ENCODE measurements at regions not wholly inside any gene's neighbourhood (a gene's known extent, or its start where the extent isn't known, plus 50 kb on each side); places are given as distances from the start of the nearest gene placed in this dataset.

DNA sequence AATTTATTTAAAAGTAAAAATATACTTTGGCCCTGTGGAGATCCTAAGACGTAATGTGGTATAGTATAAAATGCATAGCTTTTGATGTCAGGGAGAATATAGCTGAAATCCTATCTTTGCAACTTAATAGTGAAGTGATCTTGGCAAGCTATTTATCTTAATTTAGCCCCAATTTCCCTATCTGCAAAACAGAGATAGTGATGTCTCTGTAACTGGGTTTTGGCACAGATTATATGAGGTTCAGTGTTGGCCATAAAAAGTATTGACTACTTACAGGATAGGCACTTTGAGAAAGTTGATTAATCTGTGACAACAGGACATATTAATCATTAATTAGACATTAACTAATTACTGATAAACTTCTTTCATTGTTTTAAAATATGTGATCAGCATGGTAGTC lies 89.2 kb downstream of the ISL1 start:
- Histone ChIP-seq H2BK15ac (ENCODE audit: low read depth, low read length) (no peak overlapping the region), H3K4me3 (ENCODE audit: insufficient read depth, low read depth, low read length) (no peak overlapping the region), H2BK5ac (ENCODE audit: low read depth, low read length, poor library complexity, severe bottlenecking) (no peak overlapping the region), H2BK120ac (ENCODE audit: low read depth, low read length) (no peak overlapping the region), H4K91ac (ENCODE audit: insufficient read depth, low read depth, low read length) (no peak overlapping the region), H3K4me2 (ENCODE audit: low read depth, low read length) (no peak overlapping the region), H3K27me3 (ENCODE audit: control insufficient read depth, insufficient read depth, low read length) (no peaks in the 10 kb centered on the region), H2AK9ac (replicated peaks; ENCODE audit: low read depth, low read length, poor library complexity) (no peak overlapping the region), H2AK5ac (ENCODE audit: low read depth, low read length) (no peak overlapping the region), H4K20me1 (ENCODE audit: insufficient read depth, low read length) (no peaks in the 10 kb centered on the region), H4K5ac (ENCODE audit: low read depth, low read length) (no peak overlapping the region), H3K4ac (ENCODE audit: low read depth, low read length) (no peak overlapping the region), H3K4me1 (ENCODE audit: control insufficient read depth, insufficient read depth, low read length) (no peaks in the 10 kb centered on the region), H3K9ac (ENCODE audit: low read depth, low read length) (no peak overlapping the region), H3K23ac (ENCODE audit: low read depth, low read length) (no peak overlapping the region), H3K27ac (ENCODE audit: insufficient read depth, low read length) (no peak overlapping the region), H3K36me3 (ENCODE audit: control insufficient read depth, insufficient read depth, low read length) (no peaks in the 10 kb centered on the region), H3K14ac (replicated peaks; ENCODE audit: low read depth, low read length) (no peak overlapping the region), H3K56ac (ENCODE audit: extremely low read depth, insufficient read depth, low read length) (no peak overlapping the region), H2AFZ (replicated peaks; ENCODE audit: low read length, poor library complexity) (no peak overlapping the region), H3K9me3 (ENCODE audit: control insufficient read depth, insufficient read depth, low read length) (0 out of 2 replicates have a peak, but pooled peaks cover 2% of the 10 kb centered on the region), H2BK20ac (ENCODE audit: low read depth, low read length) (no peak overlapping the region), H3K18ac (ENCODE audit: low read depth, low read length) (no peak overlapping the region), H3K79me1 (ENCODE audit: low read depth in 1 of 2, low read length in 2 of 2) (no peaks in the 10 kb centered on the region), H3K9me1 (ENCODE audit: insufficient read depth, low read length) (no peaks in the 10 kb centered on the region), H4K8ac (ENCODE audit: low read depth in 2 of 2, low read length in 2 of 2) (no peak overlapping the region)
- dilution Hi-C loops (cut with HindIII; ENCODE audit: low sequenced_read_pairs, unreplicated experiment): no loop called here
- in situ Hi-C loops (cut with MboI; ENCODE audit: low sequenced_read_pairs): no loop called here
- no TSS peak for BruUV-seq (replicated peaks)
- ATAC-seq (ENCODE audit: low read depth) (no peak), DNase-seq (no peak)
- no CpG with 5 or more reads among the region's 1 CpG for WGBS, 2 experiments (ENCODE audit: extremely low coverage in 2 of 2, insufficient read length in 1 of 2)
- POLR2A ChIA-PET (ENCODE audit: unreplicated experiment): no interaction called here
- intact Hi-C loops (cut with micrococcal nuclease): no loop called here
- CTCF ChIA-PET: no interaction called here
- TF ChIP-seq NFE2L2 (IDR thresholded peaks at IDR 0.05; ENCODE audit: low read depth, low read length) (no peak), POLR2A (IDR thresholded peaks at IDR 0.05; ENCODE audit: low read depth, low read length) (no peak), CEBPB (IDR thresholded peaks at IDR 0.05; ENCODE audit: low read depth, low read length) (no peak), RAD21 (IDR thresholded peaks at IDR 0.05; ENCODE audit: low read length) (no peak), FOS (IDR thresholded peaks at IDR 0.05; ENCODE audit: low read depth, low read length) (no peak), RFX5 (IDR thresholded peaks at IDR 0.05; ENCODE audit: low read depth, low read length) (no peak), BHLHE40 (IDR thresholded peaks at IDR 0.05; ENCODE audit: low read depth, low read length) (no peak), RCOR1 (IDR thresholded peaks at IDR 0.05; ENCODE audit: insufficient replicate concordance, low read length) (no peak), CHD1 (IDR thresholded peaks at IDR 0.05; ENCODE audit: low read depth, low read length) (no peak), MXI1 (IDR thresholded peaks at IDR 0.05; ENCODE audit: borderline replicate concordance, low read depth, low read length) (no peak)
- TF ChIP-seq, protein P1, sequence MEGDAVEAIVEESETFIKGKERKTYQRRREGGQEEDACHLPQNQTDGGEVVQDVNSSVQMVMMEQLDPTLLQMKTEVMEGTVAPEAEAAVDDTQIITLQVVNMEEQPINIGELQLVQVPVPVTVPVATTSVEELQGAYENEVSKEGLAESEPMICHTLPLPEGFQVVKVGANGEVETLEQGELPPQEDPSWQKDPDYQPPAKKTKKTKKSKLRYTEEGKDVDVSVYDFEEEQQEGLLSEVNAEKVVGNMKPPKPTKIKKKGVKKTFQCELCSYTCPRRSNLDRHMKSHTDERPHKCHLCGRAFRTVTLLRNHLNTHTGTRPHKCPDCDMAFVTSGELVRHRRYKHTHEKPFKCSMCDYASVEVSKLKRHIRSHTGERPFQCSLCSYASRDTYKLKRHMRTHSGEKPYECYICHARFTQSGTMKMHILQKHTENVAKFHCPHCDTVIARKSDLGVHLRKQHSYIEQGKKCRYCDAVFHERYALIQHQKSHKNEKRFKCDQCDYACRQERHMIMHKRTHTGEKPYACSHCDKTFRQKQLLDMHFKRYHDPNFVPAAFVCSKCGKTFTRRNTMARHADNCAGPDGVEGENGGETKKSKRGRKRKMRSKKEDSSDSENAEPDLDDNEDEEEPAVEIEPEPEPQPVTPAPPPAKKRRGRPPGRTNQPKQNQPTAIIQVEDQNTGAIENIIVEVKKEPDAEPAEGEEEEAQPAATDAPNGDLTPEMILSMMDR (conservative IDR thresholded peaks at IDR 0.05; ENCODE audit: low read depth, low read length): no peak
